22Rv1 (cell line): ENCODE measurements at regions not wholly inside any gene's neighbourhood (a gene's known extent, or its start where the extent isn't known, plus 50 kb on each side); places are given as distances from the start of the nearest gene placed in this dataset.
"Not testable (repeated sequence)": the region's sequence is repeated elsewhere in the genome, so short reads cannot be mapped to it uniquely, and the experiment has no call there.

ENCODE experiments used
- H3K27ac ChIP-seq: fragments of 450-650 bp; 2 replicates; pipeline ENCODE4 v1.5.1; 2017
- ZFX ChIP-seq: fragments of 450-650 bp; IDR thresholded peaks from 2 replicates; pipeline ENCODE4 v1.6.1; 2017; ENCODE audit warnings: antibody characterized with exemption, borderline replicate concordance
- TF ChIP-seq, protein P1 (sequence below): fragments of 450-650 bp; IDR thresholded peaks from 2 replicates; pipeline ENCODE4 v1.5.1; 2017; ENCODE audit warnings: mild to moderate bottlenecking

GRCh38 chr2:107721178-107721577, 105.5 kb upstream of the RGPD4 start:
- TF ChIP-seq, protein P1, sequence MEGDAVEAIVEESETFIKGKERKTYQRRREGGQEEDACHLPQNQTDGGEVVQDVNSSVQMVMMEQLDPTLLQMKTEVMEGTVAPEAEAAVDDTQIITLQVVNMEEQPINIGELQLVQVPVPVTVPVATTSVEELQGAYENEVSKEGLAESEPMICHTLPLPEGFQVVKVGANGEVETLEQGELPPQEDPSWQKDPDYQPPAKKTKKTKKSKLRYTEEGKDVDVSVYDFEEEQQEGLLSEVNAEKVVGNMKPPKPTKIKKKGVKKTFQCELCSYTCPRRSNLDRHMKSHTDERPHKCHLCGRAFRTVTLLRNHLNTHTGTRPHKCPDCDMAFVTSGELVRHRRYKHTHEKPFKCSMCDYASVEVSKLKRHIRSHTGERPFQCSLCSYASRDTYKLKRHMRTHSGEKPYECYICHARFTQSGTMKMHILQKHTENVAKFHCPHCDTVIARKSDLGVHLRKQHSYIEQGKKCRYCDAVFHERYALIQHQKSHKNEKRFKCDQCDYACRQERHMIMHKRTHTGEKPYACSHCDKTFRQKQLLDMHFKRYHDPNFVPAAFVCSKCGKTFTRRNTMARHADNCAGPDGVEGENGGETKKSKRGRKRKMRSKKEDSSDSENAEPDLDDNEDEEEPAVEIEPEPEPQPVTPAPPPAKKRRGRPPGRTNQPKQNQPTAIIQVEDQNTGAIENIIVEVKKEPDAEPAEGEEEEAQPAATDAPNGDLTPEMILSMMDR = no peak
- TF ChIP-seq ZFX = no peak
- H3K27ac ChIP-seq = no peak overlapping the region

DNA sequence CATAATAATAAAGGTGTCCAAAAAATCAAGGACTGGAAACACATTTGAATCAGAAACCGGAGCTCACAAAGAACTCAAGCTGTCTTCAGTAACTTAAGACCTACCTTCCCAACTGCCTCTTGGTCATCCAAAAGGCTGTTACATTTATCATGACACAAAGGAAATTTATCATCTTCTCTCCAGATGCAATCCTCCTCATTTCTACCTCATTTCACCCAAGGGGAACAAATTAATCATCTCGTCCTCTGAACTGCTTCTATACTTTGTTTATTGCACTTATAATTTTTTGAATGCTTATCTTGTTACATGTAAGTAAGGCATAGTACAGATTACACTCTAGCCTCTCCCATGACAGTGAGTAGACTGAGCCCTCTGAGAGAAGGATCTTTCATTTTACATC, 105.1 kb upstream of the RGPD4 start:
- no peak for TF ChIP-seq ZFX
- TF ChIP-seq, protein P1 = no peak

GRCh38 chr2:107725824-107726223, 100.9 kb upstream of the RGPD4 start:
- not testable (repeated sequence) for H3K27ac ChIP-seq

More for the DNA sequence above, 105.1 kb upstream of the RGPD4 start:
- H3K27ac ChIP-seq = no peak overlapping the region

DNA sequence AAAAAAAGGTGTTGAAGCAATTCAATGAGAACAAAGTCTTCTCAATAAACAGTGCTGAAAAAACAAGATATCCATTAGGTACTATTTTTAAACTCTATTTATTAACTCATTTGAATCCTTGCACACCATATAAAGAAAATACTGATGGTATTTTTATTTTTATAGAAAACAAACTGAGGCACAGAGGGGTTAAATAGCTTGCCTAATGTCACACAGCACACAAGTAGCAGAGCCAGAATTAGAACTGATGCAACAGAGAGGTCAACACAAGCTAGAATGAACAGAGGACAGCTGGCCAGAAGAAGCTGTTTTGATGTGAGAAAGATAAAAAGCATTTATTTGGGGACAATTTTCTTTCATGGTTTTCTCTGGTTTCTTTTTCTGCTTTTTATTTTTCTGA, 99.4 kb upstream of the RGPD4 start:
- no peak overlapping the region for H3K27ac ChIP-seq
- no peak for TF ChIP-seq ZFX
- TF ChIP-seq, protein P1 = no peak

DNA sequence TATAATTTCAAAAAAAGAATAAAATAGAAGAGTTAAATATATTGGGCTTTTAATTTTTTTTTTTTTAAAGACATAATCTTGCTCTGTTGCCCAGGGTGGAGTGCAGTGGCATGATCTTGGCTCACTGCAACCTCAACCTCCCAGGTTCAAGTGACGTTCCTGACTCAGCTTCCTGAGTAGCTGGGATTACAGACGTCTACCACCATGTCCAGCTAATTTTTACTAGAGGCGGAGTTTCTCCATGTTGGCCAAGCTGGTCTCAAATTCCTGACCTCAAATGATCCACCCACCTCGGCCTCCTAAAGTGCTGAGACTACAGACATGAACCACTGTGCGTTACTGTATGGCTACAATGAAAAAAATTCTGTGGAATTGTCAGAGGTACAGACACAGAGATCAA, 98.1 kb upstream of the RGPD4 start:
- TF ChIP-seq ZFX = no peak
- TF ChIP-seq, protein P1 = no peak
- no peak overlapping the region for H3K27ac ChIP-seq

DNA sequence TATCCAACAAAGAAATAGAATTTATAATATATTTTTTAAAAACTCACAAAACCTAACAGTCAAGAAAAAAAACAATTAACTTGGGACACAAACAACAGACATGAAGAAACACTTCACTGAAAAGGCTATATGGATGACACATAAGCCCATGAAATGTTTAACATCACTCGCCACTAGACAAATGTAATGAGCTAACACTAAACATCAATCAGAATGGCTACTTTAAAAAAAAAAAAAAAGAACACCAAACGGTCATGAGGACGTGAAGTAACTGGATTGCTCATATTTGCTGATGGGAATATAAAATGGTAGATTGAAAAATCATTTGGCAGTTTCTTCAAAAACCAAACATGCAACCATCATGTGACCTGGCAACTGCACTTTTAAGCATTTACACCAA, 97.3 kb upstream of the RGPD4 start:
- no peak overlapping the region for H3K27ac ChIP-seq
- TF ChIP-seq ZFX = no peak
- TF ChIP-seq, protein P1 = no peak

GRCh38 chr2:107730898-107731297, 95.8 kb upstream of the RGPD4 start:
- TF ChIP-seq ZFX = no peak
- TF ChIP-seq, protein P1 = no peak
- H3K27ac ChIP-seq = no peak overlapping the region

GRCh38 chr2:107731435-107731834, 95.3 kb upstream of the RGPD4 start:
- TF ChIP-seq ZFX = no peak
- TF ChIP-seq, protein P1 = no peak
- no peak overlapping the region for H3K27ac ChIP-seq
